ENCODE measurements at regions not wholly inside any gene's neighbourhood (a gene's known extent, or its start where the extent isn't known, plus 50 kb on each side); places are given as distances from the start of the nearest gene placed in this dataset.

DNA sequence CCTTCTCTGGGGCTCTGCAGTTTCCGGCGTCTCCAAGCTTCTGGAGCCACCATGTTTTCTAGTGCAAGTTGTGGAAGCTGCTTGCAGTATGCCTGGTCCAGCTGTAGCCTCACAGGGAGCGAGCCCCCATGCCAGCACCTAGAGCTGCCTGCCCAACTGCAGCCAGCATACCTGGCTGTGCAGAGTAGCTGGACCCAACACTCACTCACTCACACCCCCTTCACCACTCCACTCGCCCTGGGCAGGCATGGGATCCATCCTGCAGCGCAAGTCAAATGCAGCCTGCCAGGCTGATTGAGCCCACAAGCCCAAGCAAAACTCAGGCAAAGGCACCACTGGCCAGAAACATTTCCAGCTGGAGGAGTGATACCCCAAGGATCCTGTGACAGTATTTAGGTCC, 797.3 kb downstream of the SLC16A7 start:
- Mint-ChIP-seq H3K9me3 (peaks cover 2% of the 10 kb centered on the region), H3K27ac (no peak overlapping the region), H3K36me3 (ENCODE audit: low read depth) (no peaks in the 10 kb centered on the region), H3K4me3 (no peak overlapping the region), H3K4me1 (ENCODE audit: low read depth) (no peaks in the 10 kb centered on the region), H3K27me3 (ENCODE audit: low read depth) (no peaks in the 10 kb centered on the region)
- DNase-seq, result no peak
- intact Hi-C loops (cut with micrococcal nuclease), result no loop called here
- CTCF ChIA-PET, result no interaction called here

DNA sequence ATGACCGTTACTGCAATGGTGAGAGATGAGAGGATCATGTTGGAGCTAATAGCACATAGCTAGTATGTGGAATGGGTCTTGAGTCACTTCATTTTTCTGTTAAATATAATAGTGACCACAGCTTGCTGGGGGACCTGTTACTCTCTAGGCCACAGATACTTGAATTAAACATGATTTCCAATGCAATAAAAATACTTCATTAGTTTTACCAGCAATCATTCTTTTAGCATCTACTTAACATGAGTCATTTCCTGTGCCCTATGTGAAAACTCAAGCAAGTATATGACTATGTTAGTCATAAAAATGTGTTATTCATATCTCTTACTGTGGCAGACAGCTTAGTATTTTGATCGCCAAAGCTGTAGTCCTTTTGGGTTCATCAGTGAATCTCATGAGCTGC, 798.8 kb downstream of the SLC16A7 start:
- CTCF ChIA-PET, result no interaction called here
- no peaks in the 10 kb centered on the region for H3K27me3 Mint-ChIP-seq (ENCODE audit: low read depth)
- no peak for DNase-seq
- intact Hi-C loops (cut with micrococcal nuclease), result no loop called here
- H3K4me1 Mint-ChIP-seq (ENCODE audit: low read depth), result no peaks in the 10 kb centered on the region
- H3K36me3 Mint-ChIP-seq (ENCODE audit: low read depth), result no peaks in the 10 kb centered on the region
- H3K27ac Mint-ChIP-seq, result no peak overlapping the region
- H3K9me3 Mint-ChIP-seq, result peaks cover 2% of the 10 kb centered on the region
- H3K4me3 Mint-ChIP-seq, result no peak overlapping the region

DNA sequence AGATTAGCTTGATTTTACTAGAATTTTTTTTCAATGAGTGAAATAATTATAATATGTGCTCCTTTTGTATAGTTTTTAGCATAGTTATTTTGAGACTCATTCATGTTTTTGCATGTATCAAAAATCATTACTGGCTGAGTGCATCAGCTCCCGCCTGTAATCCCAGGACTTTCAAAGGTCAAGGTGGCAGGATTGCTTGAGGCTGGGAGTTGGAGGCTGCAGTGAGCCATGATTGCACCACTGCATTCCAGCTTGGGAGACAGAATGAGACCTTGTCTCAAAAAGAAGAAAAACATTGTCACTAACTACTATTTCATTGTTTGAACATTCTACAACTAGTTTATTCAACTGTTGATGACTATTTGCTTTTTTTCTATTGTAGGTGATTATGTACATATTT, 802.7 kb downstream of the SLC16A7 start:
- no peak overlapping the region for H3K4me3 Mint-ChIP-seq
- H3K36me3 Mint-ChIP-seq (ENCODE audit: low read depth), result no peaks in the 10 kb centered on the region
- H3K4me1 Mint-ChIP-seq (ENCODE audit: low read depth), result no peaks in the 10 kb centered on the region
- no peak for DNase-seq
- intact Hi-C loops (cut with micrococcal nuclease), result no loop called here
- no peaks in the 10 kb centered on the region for H3K27me3 Mint-ChIP-seq (ENCODE audit: low read depth)
- H3K9me3 Mint-ChIP-seq, result no peaks in the 10 kb centered on the region
- H3K27ac Mint-ChIP-seq, result no peak overlapping the region
- CTCF ChIA-PET, result no interaction called here

DNA sequence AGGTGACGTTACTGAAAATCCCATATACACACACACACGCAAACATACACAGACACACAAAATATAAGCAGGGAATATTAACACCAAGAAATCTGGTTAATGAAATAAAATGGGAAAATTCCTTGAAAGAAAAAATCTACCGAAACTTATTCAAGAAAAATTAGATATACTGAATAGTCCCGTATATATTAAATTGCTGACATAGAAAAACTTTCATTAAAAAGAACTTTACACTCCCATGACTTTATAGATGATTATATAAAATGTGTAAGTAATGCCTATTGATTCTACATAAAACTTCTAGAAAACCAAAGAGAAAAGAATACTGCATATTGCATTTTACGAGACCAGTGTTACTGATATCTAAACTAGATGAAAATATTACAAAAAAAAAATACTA, 803.2 kb downstream of the SLC16A7 start:
- no peaks in the 10 kb centered on the region for H3K9me3 Mint-ChIP-seq
- CTCF ChIA-PET, result no interaction called here

DNA sequence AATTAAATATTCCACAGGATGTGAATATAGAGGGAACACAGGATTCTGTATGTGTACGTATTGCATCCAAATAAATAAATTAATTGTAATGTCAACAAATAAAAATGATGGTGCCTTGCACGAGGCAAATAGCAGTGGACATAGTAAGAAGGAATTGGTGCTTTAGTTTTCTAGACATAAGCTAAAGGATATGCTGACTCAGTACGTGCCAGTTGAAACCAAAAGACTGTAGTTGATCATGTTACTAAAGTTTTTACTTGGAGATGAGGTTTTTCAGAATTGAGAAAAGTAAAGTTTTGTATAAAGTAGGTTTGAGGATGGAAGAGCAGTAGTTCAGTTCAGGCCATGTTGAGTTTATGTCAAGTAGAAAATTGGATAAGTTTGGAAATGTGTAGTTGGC, 807.2 kb downstream of the SLC16A7 start:
- Mint-ChIP-seq H3K4me1 (ENCODE audit: low read depth) (no peaks in the 10 kb centered on the region), H3K27me3 (ENCODE audit: low read depth) (no peaks in the 10 kb centered on the region), H3K9me3 (no peaks in the 10 kb centered on the region), H3K27ac (no peak overlapping the region), H3K36me3 (ENCODE audit: low read depth) (no peaks in the 10 kb centered on the region), H3K4me3 (no peak overlapping the region)
- CTCF ChIA-PET, result no interaction called here
- intact Hi-C loops (cut with micrococcal nuclease), result no loop called here
- DNase-seq, result no peak

More for the DNA sequence above, 803.2 kb downstream of the SLC16A7 start:
- Mint-ChIP-seq H3K36me3 (ENCODE audit: low read depth) (no peaks in the 10 kb centered on the region), H3K4me1 (ENCODE audit: low read depth) (no peaks in the 10 kb centered on the region), H3K4me3 (no peak overlapping the region), H3K27ac (no peak overlapping the region), H3K27me3 (ENCODE audit: low read depth) (no peaks in the 10 kb centered on the region)
- intact Hi-C loops (cut with micrococcal nuclease), result no loop called here
- DNase-seq, result no peak

DNA sequence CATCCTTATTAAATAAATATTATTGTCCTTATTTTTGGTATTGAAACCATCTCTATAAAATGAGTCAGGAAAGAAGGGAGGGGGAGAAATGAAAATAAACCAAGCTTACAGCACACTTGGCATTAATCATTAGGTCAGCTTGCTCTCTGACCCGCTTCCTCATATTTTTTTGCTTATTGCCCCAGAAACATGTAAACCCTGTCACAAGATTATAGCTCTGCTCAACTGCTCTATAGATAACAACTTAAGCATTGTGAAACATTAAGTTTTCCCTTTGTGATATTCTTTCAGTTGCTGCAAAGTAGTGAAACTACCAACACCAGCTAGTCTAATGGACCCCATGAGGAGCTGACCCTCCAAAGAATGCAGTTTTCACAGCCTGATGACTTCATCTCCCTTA, 819.5 kb downstream of the SLC16A7 start:
- CTCF ChIA-PET, result no interaction called here
- DNase-seq, result no peak
- H3K4me1 Mint-ChIP-seq (ENCODE audit: low read depth), result no peaks in the 10 kb centered on the region
- H3K9me3 Mint-ChIP-seq, result peaks cover 12% of the 10 kb centered on the region
- no peak overlapping the region for H3K27ac Mint-ChIP-seq
- intact Hi-C loops (cut with micrococcal nuclease), result no loop called here
- H3K4me3 Mint-ChIP-seq, result no peak overlapping the region
- no peaks in the 10 kb centered on the region for H3K36me3 Mint-ChIP-seq (ENCODE audit: low read depth)
- no peaks in the 10 kb centered on the region for H3K27me3 Mint-ChIP-seq (ENCODE audit: low read depth)

DNA sequence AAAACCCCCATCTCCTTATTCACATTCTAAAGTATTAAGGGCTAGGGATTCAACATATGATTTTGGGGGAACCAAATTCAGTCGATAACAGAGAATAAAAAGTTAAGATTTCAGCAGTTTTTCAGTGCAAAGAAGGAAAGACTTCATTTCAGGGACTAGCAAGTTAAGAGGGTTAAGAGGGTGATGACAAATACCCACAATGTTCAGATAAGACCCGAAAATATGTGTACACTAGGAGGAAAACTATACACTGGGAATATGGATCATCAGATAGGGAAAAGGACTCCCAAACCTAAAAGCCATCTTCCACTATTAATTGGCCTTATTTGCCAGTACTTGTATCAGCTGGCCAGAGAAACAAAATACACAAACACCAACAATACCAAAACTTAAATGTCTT, 824.2 kb downstream of the SLC16A7 start:
- Mint-ChIP-seq H3K36me3 (ENCODE audit: low read depth) (no peaks in the 10 kb centered on the region), H3K27me3 (ENCODE audit: low read depth) (no peaks in the 10 kb centered on the region), H3K4me1 (ENCODE audit: low read depth) (no peaks in the 10 kb centered on the region), H3K27ac (no peak overlapping the region), H3K4me3 (no peak overlapping the region), H3K9me3 (peaks cover 5% of the 10 kb centered on the region)
- no peak for DNase-seq
- intact Hi-C loops (cut with micrococcal nuclease), result no loop called here
- CTCF ChIA-PET, result no interaction called here

DNA sequence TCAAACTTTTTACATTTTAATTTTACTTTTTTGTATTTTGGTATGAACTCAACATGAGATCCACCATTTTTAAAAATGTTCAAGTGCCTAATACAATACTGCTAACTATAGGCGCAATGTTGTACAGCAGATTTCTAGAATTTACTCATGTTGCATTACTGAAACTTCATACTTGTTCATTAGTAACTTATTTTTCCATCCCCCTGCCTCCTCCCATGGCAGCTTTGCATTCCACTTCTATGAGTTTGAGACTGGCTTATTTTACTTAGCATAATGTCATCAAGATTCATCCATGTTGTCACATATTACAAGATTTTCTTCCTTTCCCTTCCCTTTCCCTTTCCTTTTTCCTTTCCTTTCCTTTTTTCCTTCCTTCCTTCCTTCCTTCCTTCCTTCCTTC, 825.9 kb downstream of the SLC16A7 start:
- no peak for DNase-seq
- H3K9me3 Mint-ChIP-seq, result no peaks in the 10 kb centered on the region
- H3K27ac Mint-ChIP-seq, result no peak overlapping the region
- no peaks in the 10 kb centered on the region for H3K4me1 Mint-ChIP-seq (ENCODE audit: low read depth)
- intact Hi-C loops (cut with micrococcal nuclease), result no loop called here
- no peaks in the 10 kb centered on the region for H3K27me3 Mint-ChIP-seq (ENCODE audit: low read depth)
- no peaks in the 10 kb centered on the region for H3K36me3 Mint-ChIP-seq (ENCODE audit: low read depth)
- CTCF ChIA-PET, result interaction anchor here (0.6 kb wide), 1 partner anchor 9 kb away, joined by 4 read pairs; no protein-coding TSS in a partner anchor
- no peak overlapping the region for H3K4me3 Mint-ChIP-seq

DNA sequence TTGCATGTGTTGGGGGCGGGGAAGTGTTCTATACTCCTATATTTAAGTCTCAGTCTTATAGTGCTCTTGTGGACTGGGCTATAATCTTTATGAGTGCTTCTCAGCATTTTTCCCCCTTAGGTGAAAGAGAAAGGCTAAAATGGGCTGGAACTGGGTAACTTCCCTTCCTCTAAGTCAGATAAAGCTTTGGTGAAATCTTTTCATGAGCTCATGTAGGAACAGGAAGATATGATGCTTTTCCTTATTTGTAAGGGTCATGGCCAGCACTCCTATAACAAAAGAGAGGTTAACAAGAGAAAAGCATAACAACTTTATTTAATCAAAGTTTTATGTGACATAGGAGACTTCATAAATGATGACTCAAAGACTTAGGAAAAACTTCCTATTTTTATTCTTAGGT, 841.5 kb downstream of the SLC16A7 start:
- CTCF ChIA-PET, result no interaction called here
- Mint-ChIP-seq H3K27me3 (ENCODE audit: low read depth) (no peaks in the 10 kb centered on the region), H3K4me3 (no peak overlapping the region), H3K4me1 (ENCODE audit: low read depth) (no peaks in the 10 kb centered on the region), H3K27ac (no peak overlapping the region), H3K36me3 (ENCODE audit: low read depth) (no peaks in the 10 kb centered on the region), H3K9me3 (peaks cover 4% of the 10 kb centered on the region)
- intact Hi-C loops (cut with micrococcal nuclease), result no loop called here
- no peak for DNase-seq

DNA sequence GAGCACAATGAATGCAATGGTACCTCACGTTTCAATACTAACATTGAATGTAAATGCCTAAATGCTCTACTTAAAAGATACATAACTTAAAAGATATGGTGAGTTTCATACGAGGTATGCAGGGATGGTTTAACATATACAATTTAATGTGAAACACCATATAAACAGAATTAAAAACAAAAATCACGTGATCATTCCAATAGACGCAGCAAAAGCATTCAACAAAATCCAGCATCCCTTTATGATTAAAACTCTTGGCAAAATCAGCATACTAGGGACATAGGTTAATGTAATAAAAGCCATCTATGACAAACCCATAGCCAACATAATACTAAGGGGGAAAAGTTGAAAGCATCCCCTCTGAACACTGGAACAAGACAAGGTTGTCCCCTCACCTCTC, 845.7 kb downstream of the SLC16A7 start:
- Mint-ChIP-seq H3K4me1 (ENCODE audit: low read depth) (no peaks in the 10 kb centered on the region), H3K27me3 (ENCODE audit: low read depth) (no peaks in the 10 kb centered on the region), H3K9me3 (peaks cover 11% of the 10 kb centered on the region), H3K4me3 (no peak overlapping the region), H3K36me3 (ENCODE audit: low read depth) (no peaks in the 10 kb centered on the region), H3K27ac (no peak overlapping the region)
- CTCF ChIA-PET, result no interaction called here
- intact Hi-C loops (cut with micrococcal nuclease), result no loop called here
- no peak for DNase-seq

DNA sequence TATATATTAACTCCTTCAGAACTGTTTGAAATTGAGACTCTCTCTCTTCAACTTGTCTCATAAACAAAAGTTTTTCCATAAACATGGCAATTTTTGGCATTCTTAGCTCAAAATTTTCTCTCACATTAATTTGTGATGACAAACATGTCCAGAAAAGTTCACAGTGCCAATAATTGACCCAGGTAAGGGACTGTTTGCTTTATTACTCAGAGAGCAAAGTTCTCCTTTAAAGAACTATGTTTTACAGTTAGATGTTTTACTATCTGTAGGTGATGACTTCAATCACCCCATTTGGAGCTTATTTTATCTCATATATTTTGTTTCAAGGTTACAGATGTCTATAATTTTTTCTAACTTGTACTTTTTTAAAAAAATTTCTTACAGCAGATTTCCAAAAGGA, 855.6 kb downstream of the SLC16A7 start:
- intact Hi-C loops (cut with micrococcal nuclease), result no loop called here
- H3K27ac Mint-ChIP-seq, result no peak overlapping the region
- no peaks in the 10 kb centered on the region for H3K36me3 Mint-ChIP-seq (ENCODE audit: low read depth)
- H3K9me3 Mint-ChIP-seq, result peaks cover 3% of the 10 kb centered on the region
- CTCF ChIA-PET, result interaction anchor here (0.6 to 0.7 kb wide), 3 partner anchors 39 to 1814 kb away, joined by 3 read pairs; no protein-coding TSS in a partner anchor
- no peak for DNase-seq
- H3K4me1 Mint-ChIP-seq (ENCODE audit: low read depth), result no peaks in the 10 kb centered on the region
- no peak overlapping the region for H3K4me3 Mint-ChIP-seq
- H3K27me3 Mint-ChIP-seq (ENCODE audit: low read depth), result no peaks in the 10 kb centered on the region

DNA sequence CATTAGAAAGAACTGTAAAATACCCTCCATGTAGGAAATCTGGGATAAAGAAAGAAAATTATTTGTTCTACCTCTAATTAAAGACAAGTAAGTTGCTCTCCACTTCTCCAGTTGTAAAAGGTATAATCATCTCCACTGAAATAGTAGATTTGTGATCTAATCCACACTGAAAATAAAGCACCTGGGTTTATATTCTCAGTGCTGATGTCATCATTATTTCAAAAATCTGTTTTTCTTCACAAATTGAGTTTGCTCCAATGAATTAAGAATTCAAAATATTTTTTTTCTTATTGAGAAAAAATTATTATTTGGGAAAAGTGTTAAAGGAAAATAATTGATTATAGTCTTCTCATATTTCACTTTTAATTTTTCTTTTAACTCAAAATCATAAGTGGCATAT, 869.2 kb downstream of the SLC16A7 start:
- Mint-ChIP-seq H3K4me1 (ENCODE audit: low read depth) (no peaks in the 10 kb centered on the region), H3K27ac (no peak overlapping the region), H3K9me3 (peaks cover 1% of the 10 kb centered on the region), H3K36me3 (ENCODE audit: low read depth) (no peaks in the 10 kb centered on the region), H3K27me3 (ENCODE audit: low read depth) (no peaks in the 10 kb centered on the region), H3K4me3 (no peak overlapping the region)
- no peak for DNase-seq
- intact Hi-C loops (cut with micrococcal nuclease), result no loop called here
- CTCF ChIA-PET, result no interaction called here

DNA sequence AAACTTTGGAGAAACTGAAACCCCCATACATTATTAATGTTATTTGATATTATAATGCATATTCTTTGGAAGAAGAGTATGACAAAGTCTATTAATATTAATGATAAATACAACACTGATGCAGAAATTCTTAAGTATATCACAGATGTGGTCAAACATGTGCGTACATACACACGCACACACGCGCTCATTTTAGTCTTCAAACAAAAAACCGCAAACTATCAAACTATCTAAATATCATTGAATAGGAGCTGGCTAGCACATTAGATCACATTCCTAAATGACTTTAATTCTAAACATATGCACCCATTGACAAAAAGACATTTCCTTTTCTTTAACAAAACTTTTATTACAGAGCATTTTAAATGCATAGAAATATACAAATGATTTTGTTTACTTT, 872.7 kb downstream of the SLC16A7 start:
- Mint-ChIP-seq H3K27me3 (ENCODE audit: low read depth) (no peaks in the 10 kb centered on the region), H3K27ac (no peak overlapping the region), H3K4me3 (no peak overlapping the region), H3K36me3 (ENCODE audit: low read depth) (no peaks in the 10 kb centered on the region), H3K9me3 (no peaks in the 10 kb centered on the region), H3K4me1 (ENCODE audit: low read depth) (no peaks in the 10 kb centered on the region)
- intact Hi-C loops (cut with micrococcal nuclease), result no loop called here
- CTCF ChIA-PET, result no interaction called here
- DNase-seq, result no peak

DNA sequence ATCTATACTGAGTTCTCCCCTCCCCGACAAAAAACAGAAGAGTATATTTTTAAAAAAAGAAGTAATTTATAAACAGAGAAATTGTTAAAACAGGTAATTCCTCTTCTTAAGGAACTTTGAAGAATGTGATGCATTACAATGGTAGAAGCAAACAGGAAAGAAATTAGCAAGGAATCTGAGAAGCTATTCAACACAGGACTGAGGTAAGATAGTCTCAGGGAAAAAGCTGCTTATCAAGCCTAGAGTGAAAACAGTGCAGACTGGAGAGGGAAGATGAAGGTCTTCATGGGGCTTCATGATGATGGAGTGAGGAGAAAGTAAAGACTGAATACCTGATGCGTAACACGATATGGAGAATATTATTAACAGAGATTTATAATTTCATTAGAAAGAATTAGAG, 880.0 kb downstream of the SLC16A7 start:
- H3K27ac Mint-ChIP-seq, result no peak overlapping the region
- H3K9me3 Mint-ChIP-seq, result no peaks in the 10 kb centered on the region
- H3K36me3 Mint-ChIP-seq (ENCODE audit: low read depth), result no peaks in the 10 kb centered on the region
- intact Hi-C loops (cut with micrococcal nuclease), result no loop called here
- CTCF ChIA-PET, result no interaction called here
- no peak for DNase-seq
- no peaks in the 10 kb centered on the region for H3K4me1 Mint-ChIP-seq (ENCODE audit: low read depth)
- no peaks in the 10 kb centered on the region for H3K27me3 Mint-ChIP-seq (ENCODE audit: low read depth)
- no peak overlapping the region for H3K4me3 Mint-ChIP-seq
